GM18909 (cell line): ENCODE measurements at regions not wholly inside any gene's neighbourhood (a gene's known extent, or its start where the extent isn't known, plus 50 kb on each side); places are given as distances from the start of the nearest gene placed in this dataset.
"Not testable (repeated sequence)": the region's sequence is repeated elsewhere in the genome, so short reads cannot be mapped to it uniquely, and the experiment has no call there.

Experiments used
- ATAC-seq: cut with Tn5 transposase; IDR thresholded peaks from one replicate; pipeline ENCODE4 v1.9.1; 2021; ENCODE audit warnings: mild to moderate bottlenecking; ENCODE audit not compliant: unreplicated experiment, poor library complexity

GRCh38 chr20:53858516-53858915, 211.9 kb downstream of the BCAS1 start:
- not testable (repeated sequence) for ATAC-seq

DNA sequence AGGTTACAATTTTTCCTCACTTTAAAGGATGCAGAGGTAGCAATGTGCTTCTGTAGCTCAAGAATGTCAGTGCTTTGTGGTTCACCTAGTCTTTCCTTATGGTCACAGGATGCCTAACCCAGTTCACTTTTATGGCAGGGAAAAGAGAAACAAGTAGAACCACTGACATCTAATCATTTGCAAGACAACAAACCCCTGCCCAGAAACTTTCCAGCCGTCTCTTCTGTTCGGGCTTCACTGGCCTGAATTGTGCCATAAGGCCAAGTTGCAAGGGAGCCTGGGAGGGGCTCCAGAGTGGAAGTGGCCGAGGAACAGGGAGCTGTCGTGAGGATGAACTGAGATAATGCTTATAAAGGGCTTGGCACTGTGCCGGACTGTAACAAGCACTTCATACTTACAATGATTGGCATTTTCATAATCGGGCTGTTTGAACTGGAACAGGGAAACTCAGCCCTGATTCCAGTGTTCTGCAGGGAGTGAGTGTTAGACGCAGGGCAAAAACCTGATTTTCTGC, 212.6 kb downstream of the BCAS1 start:
- no peak for ATAC-seq

GRCh38 chr20:53856300-53857295, 213.8 kb downstream of the BCAS1 start:
- no peak for ATAC-seq

- no peak for ATAC-seq
Observed at GRCh38 chr20:53855733-53856132, 214.7 kb downstream of the BCAS1 start.

DNA sequence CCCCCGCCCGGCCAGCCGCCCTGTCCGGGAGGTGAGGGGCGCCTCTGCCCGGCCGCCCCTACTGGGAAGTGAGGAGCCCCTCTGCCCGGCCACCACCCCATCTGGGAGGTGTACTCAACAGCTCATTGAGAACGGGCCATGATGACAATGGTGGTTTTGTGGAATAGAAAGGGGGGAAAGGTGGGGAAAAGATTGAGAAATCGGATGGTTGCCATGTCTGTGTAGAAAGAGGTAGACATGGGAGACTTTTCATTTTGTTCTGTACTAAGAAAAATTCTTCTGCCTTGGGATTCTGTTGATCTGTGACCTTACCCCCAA, 215.8 kb downstream of the BCAS1 start:
- not testable (repeated sequence) for ATAC-seq

DNA sequence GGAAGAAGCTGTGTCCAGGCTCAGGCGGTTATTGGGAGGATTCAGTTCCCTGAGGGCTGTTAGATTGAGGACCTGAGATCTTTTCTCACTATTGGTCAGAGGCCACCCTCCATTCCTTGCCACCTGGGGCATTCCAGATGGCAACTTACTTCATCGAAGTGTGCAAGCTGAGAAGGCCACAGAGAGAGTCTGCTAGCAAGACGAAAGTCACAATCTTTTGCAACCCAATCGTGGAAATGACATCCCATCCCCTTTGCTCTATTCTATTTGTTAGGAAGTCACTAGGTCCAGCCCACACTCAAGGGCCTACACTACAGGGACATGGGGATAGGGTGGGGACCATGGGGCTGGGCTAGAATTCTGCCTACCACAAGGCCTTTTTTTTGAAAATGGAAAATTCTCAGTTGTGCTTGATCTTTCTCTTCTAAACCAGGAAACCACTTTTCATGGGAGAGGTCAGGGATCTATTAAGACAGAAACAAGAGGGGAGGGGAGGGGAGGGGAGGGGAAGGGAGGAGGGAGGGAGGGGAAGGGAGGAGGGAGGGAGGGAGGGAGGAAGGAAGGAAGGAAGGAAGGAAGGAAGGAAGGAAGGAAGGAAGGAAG, 217.2 kb downstream of the BCAS1 start:
- no peak for ATAC-seq

- no peak for ATAC-seq
Observed at GRCh38 chr20:53852691-53853090, 217.7 kb downstream of the BCAS1 start.

GRCh38 chr20:53852014-53852413, 218.4 kb downstream of the BCAS1 start:
- no peak for ATAC-seq

GRCh38 chr20:53850319-53850718, 220.1 kb downstream of the BCAS1 start:
- ATAC-seq: no peak

GRCh38 chr20:53849471-53850059, 220.8 kb downstream of the BCAS1 start:
- no peak for ATAC-seq

DNA sequence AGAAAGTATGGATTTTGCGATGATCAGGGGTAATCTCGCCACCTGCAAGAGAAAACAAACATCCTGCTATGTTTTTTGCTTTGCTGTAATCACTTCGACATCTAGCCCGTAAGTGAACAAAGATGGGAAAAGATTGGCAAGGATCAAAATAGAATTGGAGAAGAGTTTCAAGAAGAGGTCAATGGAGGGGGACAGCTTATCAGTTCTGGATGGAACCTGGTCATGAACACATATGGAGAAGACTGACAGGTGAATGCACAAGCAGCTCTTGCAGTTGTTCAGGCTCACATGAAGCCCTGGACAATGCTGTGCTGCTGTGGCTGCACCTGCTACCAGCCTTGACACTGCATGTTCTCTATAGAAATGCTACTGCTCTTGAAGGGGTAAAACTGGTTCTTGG, 222.1 kb downstream of the BCAS1 start:
- ATAC-seq: no peak

DNA sequence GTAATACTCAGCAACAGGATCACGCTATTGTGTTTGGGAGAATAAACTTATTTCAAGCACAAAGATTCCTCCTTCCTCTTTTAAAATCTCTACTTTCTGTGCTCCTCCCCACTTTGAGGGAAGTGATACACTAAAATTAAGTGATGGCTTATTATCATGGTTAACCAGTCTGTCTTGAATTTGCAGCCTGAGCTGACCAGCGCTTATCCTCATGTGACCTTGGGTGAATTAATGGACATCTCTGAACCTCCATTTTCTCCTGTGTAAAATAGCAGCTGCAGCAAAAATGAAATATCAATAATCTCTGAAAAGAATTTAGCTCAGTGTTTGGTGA, 222.6 kb downstream of the BCAS1 start:
- peak; percentile 17 for ATAC-seq

- ATAC-seq: peak; percentile 54
Observed at GRCh38 chr20:53847139-53847836, 223.1 kb downstream of the BCAS1 start.

DNA sequence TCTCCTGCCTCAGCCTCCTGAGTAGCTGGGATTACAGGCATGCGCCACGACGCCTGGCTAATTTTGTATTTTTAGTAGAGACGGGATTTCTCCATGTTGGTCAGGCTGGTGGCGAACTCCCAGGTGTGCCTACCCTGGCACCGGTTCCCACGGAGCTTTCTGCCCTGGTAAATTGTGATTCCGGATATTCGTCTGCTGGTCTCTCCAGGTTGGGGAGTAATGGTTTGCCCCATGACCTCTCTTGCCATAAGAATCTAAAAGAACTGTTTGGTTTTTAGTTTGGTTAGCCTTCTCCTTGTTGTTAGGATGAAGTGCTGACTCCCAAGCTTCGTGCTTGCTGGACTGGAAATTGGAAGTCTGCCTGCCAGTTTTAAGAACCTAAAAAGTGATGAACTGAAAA, 223.8 kb downstream of the BCAS1 start:
- ATAC-seq: no peak

DNA sequence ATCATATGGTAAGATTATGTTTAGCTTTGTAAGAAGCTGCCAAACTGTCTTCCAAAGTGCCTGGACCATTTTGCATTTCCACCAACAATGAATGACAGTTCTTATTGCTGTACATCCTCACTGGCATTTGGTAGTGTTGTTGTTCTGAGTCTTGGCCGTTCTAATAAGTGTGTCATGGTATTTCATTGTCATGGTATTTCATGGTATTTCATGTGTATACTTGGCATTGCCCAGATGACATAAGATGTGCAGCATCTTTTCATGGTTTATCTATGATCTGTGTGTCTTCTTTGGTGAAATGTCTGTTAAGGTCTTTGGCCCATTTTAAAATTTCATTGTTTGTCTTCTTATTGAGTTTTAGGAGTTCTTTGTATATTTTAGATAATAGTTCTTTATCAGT, 224.4 kb downstream of the BCAS1 start:
- ATAC-seq: no peak

- no peak for ATAC-seq
Observed at GRCh38 chr20:53844259-53844658, 226.1 kb downstream of the BCAS1 start.

DNA sequence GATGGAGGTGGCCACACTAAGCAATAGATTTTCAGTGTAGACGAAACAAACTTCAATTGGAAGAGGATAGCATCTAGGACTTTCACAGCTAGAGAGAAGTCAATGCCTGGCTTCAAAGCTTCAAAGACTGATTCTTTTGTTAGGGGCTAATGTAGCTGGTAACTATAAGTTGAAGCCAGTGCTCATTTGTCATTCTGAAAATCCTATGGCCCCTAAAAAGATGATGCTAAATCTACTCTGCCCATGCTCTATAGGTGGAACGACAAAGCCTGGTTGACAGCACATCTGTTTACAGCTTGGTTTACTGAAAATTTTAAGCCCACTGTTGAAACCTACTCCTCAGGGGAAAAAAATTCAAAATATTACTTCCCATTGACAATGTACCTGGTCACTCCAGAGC, 226.7 kb downstream of the BCAS1 start:
- ATAC-seq: no peak

GRCh38 chr20:53842301-53843099, 227.9 kb downstream of the BCAS1 start:
- ATAC-seq: no peak

GRCh38 chr20:53841741-53842140, 228.7 kb downstream of the BCAS1 start:
- no peak for ATAC-seq

DNA sequence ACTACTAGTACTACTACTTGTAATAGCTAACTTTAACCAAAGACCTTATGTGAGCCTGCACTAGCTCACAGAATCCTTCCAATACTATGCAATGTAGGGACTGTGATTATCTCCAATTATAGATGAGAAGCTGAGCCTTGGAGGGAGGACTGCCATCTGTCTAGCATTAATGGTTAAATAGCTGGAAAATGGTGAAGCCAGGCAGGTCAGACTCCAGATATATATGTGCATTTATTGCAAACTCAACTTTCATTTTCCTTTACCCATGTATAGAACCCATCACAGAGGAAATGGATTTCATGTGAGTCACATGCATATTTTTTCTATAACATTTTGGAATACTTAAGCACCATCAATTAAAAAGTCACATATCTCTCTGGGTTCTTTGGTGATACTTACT, 229.9 kb downstream of the BCAS1 start:
- ATAC-seq: no peak
